Neural cell (in vitro differentiated cells): ENCODE measurements at regions not wholly inside any gene's neighbourhood (a gene's known extent, or its start where the extent isn't known, plus 50 kb on each side); places are given as distances from the start of the nearest gene placed in this dataset.

Source experiments
- CTCF ChIP-seq: fragments of 450-650 bp; IDR thresholded peaks from 2 replicates; pipeline ENCODE4 v1.5.1; 2014; ENCODE audit warnings: antibody characterized with exemption, mild to moderate bottlenecking, moderate library complexity; ENCODE audit not compliant: poor library complexity, severe bottlenecking
- EP300 ChIP-seq: fragments of 450-650 bp; conservative IDR thresholded peaks from 2 replicates; pipeline ENCODE4 v1.6.1; 2014; ENCODE audit warnings: antibody characterized with exemption, mild to moderate bottlenecking, moderate library complexity; ENCODE audit not compliant: poor library complexity, severe bottlenecking
- EZH2 ChIP-seq: fragments of 200-600, 300-800 bp; shearing (Covaris generic), sonication (generic); IDR thresholded peaks from 2 replicates; pipeline ENCODE4 v1.6.1; 2014; ENCODE audit warnings: antibody characterized with exemption, low read length, borderline replicate concordance, mild to moderate bottlenecking; ENCODE audit not compliant: insufficient read depth, poor library complexity, severe bottlenecking
- POLR2AphosphoS5 ChIP-seq: IDR thresholded peaks from 2 replicates; pipeline ENCODE4 v1.6.1; 2012
- RAD21 ChIP-seq: fragments of 450-650 bp; conservative IDR thresholded peaks from 2 replicates; pipeline ENCODE4 v1.6.1; 2014; ENCODE audit warnings: antibody characterized with exemption, mild to moderate bottlenecking, moderate library complexity
- TF ChIP-seq, protein P1 (sequence below): IDR thresholded peaks from 2 replicates; pipeline ENCODE4 v1.6.1; 2012; ENCODE audit warnings: borderline replicate concordance

- TF ChIP-seq CTCF, result no peak
- TF ChIP-seq EZH2, result no peak
- no peak for TF ChIP-seq POLR2AphosphoS5
- TF ChIP-seq, protein P1, sequence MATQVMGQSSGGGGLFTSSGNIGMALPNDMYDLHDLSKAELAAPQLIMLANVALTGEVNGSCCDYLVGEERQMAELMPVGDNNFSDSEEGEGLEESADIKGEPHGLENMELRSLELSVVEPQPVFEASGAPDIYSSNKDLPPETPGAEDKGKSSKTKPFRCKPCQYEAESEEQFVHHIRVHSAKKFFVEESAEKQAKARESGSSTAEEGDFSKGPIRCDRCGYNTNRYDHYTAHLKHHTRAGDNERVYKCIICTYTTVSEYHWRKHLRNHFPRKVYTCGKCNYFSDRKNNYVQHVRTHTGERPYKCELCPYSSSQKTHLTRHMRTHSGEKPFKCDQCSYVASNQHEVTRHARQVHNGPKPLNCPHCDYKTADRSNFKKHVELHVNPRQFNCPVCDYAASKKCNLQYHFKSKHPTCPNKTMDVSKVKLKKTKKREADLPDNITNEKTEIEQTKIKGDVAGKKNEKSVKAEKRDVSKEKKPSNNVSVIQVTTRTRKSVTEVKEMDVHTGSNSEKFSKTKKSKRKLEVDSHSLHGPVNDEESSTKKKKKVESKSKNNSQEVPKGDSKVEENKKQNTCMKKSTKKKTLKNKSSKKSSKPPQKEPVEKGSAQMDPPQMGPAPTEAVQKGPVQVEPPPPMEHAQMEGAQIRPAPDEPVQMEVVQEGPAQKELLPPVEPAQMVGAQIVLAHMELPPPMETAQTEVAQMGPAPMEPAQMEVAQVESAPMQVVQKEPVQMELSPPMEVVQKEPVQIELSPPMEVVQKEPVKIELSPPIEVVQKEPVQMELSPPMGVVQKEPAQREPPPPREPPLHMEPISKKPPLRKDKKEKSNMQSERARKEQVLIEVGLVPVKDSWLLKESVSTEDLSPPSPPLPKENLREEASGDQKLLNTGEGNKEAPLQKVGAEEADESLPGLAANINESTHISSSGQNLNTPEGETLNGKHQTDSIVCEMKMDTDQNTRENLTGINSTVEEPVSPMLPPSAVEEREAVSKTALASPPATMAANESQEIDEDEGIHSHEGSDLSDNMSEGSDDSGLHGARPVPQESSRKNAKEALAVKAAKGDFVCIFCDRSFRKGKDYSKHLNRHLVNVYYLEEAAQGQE, result no peak
- TF ChIP-seq RAD21, result no peak
- TF ChIP-seq EP300, result no peak
Observed at GRCh38 chr2:66273933-66274490, 160.9 kb upstream of the MEIS1 start.
